ENCODE measurements at regions not wholly inside any gene's neighbourhood (a gene's known extent, or its start where the extent isn't known, plus 50 kb on each side); places are given as distances from the start of the nearest gene placed in this dataset.
"Not testable (repeated sequence)": the region's sequence is repeated elsewhere in the genome, so short reads cannot be mapped to it uniquely, and the experiment has no call there.

DNA sequence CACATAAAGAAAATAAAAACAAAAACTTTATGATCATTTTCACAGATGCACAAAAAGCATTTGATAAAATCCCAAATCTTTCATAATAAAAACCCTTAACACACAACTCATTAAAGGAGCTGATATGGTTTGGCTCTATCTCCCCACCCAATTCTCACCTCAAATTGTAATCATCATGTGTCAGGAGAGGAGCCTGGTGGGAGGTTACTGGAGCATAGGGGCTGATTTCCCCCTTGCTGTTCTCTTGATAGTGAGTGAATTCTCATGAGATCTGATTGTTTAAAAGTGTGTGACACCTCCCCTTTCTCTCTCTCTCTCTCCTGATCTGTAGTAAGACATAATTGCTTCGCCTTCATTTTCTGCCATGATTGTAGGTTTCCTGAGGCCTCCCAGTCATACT, 790.7 kb downstream of the C12orf50 start:
- Mint-ChIP-seq H3K4me1 (no peaks in the 10 kb centered on the region), H3K27ac (no peak overlapping the region), H3K4me3 (no peak overlapping the region), H3K9me3 (no peaks in the 10 kb centered on the region), H3K36me3 (no peaks in the 10 kb centered on the region), H3K27me3 (no peaks in the 10 kb centered on the region)
- ATAC-seq (ENCODE audit: low read depth) (no peak), DNase-seq (ENCODE audit: low spot score in 2 of 2) (no peak)

DNA sequence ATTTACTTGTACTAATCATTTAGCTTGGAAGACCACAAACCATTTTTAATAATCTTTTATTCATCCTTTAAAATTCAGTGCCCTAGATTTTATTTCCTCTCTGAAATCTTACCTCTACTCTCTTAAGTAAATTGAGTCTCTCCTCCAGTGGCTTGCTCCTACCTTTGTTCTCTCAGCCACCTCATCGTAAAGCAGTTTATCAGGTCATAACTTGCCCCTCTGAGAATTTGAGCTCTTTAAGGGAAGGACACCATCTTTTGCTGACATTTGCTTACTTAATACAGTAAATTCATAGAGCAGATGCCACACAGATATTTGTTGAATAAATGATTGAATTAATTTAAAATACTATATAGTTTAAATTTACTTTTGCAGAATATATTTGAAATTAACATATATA, 794.3 kb downstream of the C12orf50 start:
- no peak overlapping the region for H3K4me3 Mint-ChIP-seq
- H3K27me3 Mint-ChIP-seq = no peaks in the 10 kb centered on the region
- H3K4me1 Mint-ChIP-seq = no peaks in the 10 kb centered on the region
- DNase-seq (ENCODE audit: low spot score in 2 of 2) (no peak), ATAC-seq (ENCODE audit: low read depth) (no peak)
- no peak overlapping the region for H3K27ac Mint-ChIP-seq
- H3K9me3 Mint-ChIP-seq = no peaks in the 10 kb centered on the region
- H3K36me3 Mint-ChIP-seq = no peaks in the 10 kb centered on the region

DNA sequence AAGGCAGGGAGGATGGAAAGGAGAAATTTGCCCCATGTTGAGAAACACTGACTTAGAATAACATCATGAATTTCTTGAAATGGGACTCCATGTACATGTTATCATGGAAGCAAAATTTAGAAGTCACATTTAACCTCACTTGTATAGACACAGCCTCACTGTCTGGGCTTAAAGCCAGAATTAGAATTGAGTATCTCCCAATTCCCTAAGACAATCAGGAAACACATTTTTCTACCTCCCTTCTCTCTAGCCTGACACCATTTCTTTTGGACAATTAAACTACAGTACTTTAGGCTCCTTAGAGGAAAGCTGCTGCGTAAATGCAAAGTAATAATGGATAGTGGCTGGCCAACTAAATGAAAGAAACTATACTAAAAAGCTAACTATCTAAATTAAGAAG, 795.5 kb downstream of the C12orf50 start:
- H3K27me3 Mint-ChIP-seq = no peaks in the 10 kb centered on the region
- H3K9me3 Mint-ChIP-seq = no peaks in the 10 kb centered on the region
- no peaks in the 10 kb centered on the region for H3K4me1 Mint-ChIP-seq
- no peak overlapping the region for H3K27ac Mint-ChIP-seq
- H3K4me3 Mint-ChIP-seq = no peak overlapping the region
- ATAC-seq (ENCODE audit: low read depth) (no peak), DNase-seq (ENCODE audit: low spot score in 2 of 2) (no peak)
- no peaks in the 10 kb centered on the region for H3K36me3 Mint-ChIP-seq

DNA sequence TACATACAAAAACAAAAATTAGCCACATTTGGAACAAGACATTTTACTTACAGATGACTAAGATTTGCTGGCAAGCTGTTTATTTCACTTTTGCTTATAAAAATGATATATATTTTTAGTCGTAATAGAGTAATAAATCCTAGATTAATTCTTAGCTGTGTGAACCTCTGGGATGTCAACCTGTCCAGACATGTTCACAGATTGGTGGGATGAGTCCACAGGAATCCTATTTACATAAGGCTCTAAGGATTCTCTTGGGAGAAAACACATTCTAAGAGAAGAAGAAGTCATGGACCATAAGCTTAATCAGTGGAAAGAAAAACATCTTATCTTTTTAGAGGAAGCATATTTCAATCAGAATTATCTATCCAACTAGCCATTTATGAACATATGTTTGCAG, 797.4 kb downstream of the C12orf50 start:
- no peaks in the 10 kb centered on the region for H3K4me1 Mint-ChIP-seq
- H3K9me3 Mint-ChIP-seq = no peaks in the 10 kb centered on the region
- no peaks in the 10 kb centered on the region for H3K27me3 Mint-ChIP-seq
- no peak overlapping the region for H3K4me3 Mint-ChIP-seq
- ATAC-seq (ENCODE audit: low read depth) = no peak
- H3K27ac Mint-ChIP-seq = no peak overlapping the region
- H3K36me3 Mint-ChIP-seq = no peaks in the 10 kb centered on the region
- DNase-seq (ENCODE audit: low spot score in 2 of 2) = no peak

DNA sequence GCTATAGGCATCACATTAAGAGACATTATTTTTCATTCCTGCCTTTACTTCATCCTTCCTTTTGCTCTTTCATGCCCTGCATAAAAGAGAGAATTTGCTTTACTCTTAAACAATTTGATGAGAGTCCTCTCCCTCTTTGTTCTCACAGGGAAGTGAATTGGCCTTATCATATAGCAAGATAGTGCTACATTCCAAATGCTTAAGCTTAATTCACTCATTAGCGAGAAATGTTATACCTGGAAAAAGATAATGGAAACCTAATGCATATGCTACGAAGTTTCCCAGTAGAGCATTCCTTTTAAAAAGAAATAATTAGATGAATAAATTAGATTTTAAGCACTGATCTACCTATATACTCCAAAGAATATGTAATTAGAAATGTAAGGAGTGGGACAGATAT, 798.8 kb downstream of the C12orf50 start:
- DNase-seq (ENCODE audit: low spot score in 2 of 2) (no peak), ATAC-seq (ENCODE audit: low read depth) (no peak)
- no peaks in the 10 kb centered on the region for H3K9me3 Mint-ChIP-seq
- no peak overlapping the region for H3K27ac Mint-ChIP-seq
- H3K4me1 Mint-ChIP-seq = no peaks in the 10 kb centered on the region
- no peaks in the 10 kb centered on the region for H3K27me3 Mint-ChIP-seq
- no peak overlapping the region for H3K4me3 Mint-ChIP-seq
- no peaks in the 10 kb centered on the region for H3K36me3 Mint-ChIP-seq

DNA sequence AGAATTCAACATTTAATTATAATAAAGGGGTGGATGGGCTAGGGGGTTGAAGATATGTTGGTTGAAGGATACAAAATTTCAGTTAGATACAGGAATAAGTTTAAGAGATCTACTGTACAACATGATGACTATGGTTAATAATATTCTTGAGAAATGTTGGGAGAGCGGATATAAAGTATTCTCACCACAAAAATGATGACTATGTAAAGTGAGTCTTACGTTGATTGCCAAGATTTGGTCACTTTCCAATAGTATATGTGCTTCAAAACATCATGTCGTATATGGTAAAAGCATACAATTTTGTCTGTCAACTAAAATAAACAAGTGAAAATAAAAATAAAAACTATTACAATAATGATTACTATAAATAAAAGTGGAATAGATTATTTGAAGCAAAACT, 802.0 kb downstream of the C12orf50 start:
- no peak overlapping the region for H3K27ac Mint-ChIP-seq
- H3K9me3 Mint-ChIP-seq = no peaks in the 10 kb centered on the region
- no peaks in the 10 kb centered on the region for H3K36me3 Mint-ChIP-seq
- no peaks in the 10 kb centered on the region for H3K4me1 Mint-ChIP-seq
- no peaks in the 10 kb centered on the region for H3K27me3 Mint-ChIP-seq
- no peak overlapping the region for H3K4me3 Mint-ChIP-seq
- DNase-seq (ENCODE audit: low spot score in 2 of 2) = no peak
- ATAC-seq (ENCODE audit: low read depth) = no peak

DNA sequence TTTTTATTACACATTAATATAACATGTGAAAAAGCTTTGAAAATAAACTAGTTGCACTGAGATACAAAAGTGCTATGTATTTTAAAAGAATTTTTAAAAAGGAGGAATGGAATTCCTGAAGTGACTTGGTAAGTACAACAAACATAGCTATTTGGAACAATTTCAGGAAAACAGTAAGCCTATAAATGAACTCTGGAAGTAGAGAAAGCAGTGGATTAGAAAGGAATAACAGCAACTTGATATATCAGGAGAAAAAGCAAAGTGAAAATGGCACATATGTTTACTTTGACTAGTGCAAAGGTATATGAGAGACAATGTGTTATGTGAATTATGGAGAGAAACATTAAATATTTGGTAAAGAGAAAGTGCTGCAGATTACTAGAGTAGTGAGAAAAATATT, 811.7 kb downstream of the C12orf50 start:
- no peak overlapping the region for H3K27ac Mint-ChIP-seq
- ATAC-seq (ENCODE audit: low read depth) = no peak
- no peaks in the 10 kb centered on the region for H3K27me3 Mint-ChIP-seq
- no peak overlapping the region for H3K4me3 Mint-ChIP-seq
- H3K9me3 Mint-ChIP-seq = no peaks in the 10 kb centered on the region
- H3K4me1 Mint-ChIP-seq = no peaks in the 10 kb centered on the region
- no peak for DNase-seq (ENCODE audit: low spot score in 2 of 2)
- no peaks in the 10 kb centered on the region for H3K36me3 Mint-ChIP-seq

DNA sequence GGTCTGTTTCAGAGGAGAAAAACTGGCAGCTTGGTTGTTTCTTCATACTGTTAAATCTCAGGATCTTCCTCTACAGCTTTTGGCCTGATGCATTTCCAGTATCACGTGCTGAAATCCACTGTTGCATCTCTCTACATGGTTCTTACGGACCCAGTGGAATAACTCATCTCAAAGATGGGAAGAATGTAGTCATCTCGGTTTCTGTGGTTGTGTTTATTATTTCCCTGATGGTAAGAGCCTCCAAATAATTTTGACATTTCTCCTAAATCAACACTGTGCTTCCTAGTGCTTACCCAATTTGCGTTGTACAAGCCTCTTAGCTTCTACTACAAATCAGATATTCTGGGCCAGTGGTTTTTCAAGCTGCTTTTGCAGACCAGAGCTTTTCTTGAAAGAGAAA, 812.8 kb downstream of the C12orf50 start:
- Mint-ChIP-seq H3K27me3 (no peaks in the 10 kb centered on the region), H3K4me1 (no peaks in the 10 kb centered on the region), H3K36me3 (no peaks in the 10 kb centered on the region), H3K9me3 (no peaks in the 10 kb centered on the region), H3K27ac (no peak overlapping the region), H3K4me3 (no peak overlapping the region)
- no peak for DNase-seq (ENCODE audit: low spot score in 2 of 2)
- no peak for ATAC-seq (ENCODE audit: low read depth)

DNA sequence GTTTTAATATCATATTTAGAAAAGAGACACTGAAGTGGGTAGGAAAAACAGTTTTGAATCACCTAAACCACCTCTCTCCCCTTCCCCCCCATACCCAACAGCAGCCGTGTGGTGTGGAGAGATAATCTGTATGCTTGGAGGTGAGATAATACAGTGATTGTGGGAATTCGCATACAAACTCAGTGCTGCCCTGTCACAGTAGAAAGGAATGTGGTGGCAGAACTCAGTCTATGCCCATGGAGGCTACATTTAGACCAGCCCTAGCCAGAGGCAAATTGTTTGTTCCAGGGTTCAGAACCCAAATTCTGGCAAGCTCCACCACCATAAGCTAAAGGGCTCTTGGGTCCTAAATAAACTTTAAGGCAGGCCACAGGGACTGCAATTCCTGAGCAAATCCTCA, 827.0 kb downstream of the C12orf50 start:
- no peak for DNase-seq (ENCODE audit: low spot score in 2 of 2)
- Mint-ChIP-seq H3K9me3 (peaks cover 7% of the 10 kb centered on the region), H3K4me1 (no peaks in the 10 kb centered on the region), H3K27me3 (no peaks in the 10 kb centered on the region), H3K4me3 (no peak overlapping the region), H3K36me3 (no peaks in the 10 kb centered on the region), H3K27ac (no peak overlapping the region)
- no peak for ATAC-seq (ENCODE audit: low read depth)

DNA sequence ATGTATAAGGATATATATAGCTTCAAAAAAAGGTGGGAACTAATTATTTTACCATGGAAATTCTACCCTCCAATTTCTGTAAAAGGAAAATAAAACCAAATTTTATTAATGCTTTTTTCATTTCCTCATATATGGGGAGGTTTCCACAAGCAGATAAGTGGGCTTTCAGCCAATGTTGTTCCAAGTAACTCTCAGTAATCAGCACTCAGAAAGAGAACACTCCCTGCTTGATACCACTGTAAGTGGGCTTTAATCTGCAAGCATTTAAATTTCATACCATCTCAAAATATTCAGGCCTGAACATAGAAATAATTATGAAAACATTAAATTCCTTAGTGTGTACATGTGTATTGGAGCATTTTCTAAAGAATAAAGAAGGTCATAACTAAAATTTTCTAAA, 827.6 kb downstream of the C12orf50 start:
- no peaks in the 10 kb centered on the region for H3K27me3 Mint-ChIP-seq
- H3K27ac Mint-ChIP-seq = no peak overlapping the region
- peaks cover 4% of the 10 kb centered on the region for H3K9me3 Mint-ChIP-seq
- H3K36me3 Mint-ChIP-seq = no peaks in the 10 kb centered on the region
- H3K4me1 Mint-ChIP-seq = no peaks in the 10 kb centered on the region
- no peak for DNase-seq (ENCODE audit: low spot score in 2 of 2)
- H3K4me3 Mint-ChIP-seq = no peak overlapping the region
- no peak for ATAC-seq (ENCODE audit: low read depth)

DNA sequence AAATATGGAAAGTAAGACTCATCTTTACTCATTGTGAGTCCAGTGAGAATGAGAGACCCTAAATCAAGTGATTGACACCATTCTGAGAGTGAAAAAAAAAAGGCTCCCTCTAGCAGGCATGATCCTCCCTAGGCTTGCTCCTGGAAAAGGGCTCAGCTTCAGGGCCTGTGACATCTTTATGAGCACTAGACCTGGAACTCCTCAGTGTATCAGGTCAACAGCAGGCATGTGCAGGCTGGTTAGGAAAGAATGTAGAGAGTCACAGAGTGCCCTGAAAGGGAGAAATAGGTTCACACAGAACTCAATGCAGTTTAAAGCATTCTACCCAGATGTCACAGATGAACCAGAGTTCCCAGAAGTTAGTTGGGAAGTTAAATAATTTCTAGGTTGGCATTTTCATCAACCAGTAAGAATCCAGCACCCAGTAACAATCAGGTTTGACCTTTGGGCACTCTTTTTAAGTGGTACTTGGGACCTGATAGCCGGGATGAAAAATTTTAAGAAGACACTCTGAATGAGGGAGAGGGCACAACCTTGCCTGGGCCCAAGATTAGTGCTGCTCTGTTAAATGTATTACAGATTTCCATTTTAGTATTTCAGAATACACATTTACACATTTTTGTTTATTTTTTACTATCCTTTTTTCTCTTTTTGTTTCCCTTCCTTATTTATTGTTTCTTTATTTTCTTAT, 828.8 kb downstream of the C12orf50 start:
- no peaks in the 10 kb centered on the region for H3K4me1 Mint-ChIP-seq
- H3K9me3 Mint-ChIP-seq = peaks cover 4% of the 10 kb centered on the region
- no peak for DNase-seq (ENCODE audit: low spot score in 2 of 2)
- H3K4me3 Mint-ChIP-seq = no peak overlapping the region
- H3K27me3 Mint-ChIP-seq = no peaks in the 10 kb centered on the region
- no peaks in the 10 kb centered on the region for H3K36me3 Mint-ChIP-seq
- no peak for ATAC-seq (ENCODE audit: low read depth)
- H3K27ac Mint-ChIP-seq = no peak overlapping the region

DNA sequence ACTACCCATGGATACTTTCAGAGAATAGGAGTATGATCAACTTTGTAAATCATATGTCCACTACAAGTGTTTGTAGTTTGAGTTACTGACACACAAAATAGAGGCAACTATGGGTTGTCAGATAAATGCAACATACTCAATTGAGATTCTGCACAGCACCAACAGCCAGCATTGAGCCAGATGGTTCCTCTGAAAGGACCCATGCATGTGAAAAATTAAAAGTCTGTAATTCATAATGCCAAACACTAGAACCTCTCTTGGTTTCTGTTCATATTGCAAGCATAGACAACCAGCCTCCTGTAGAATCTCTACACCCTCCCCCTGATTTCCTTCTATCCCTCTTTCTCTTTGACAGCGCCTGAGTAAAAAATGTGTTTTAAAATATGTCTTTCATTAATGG, 831.0 kb downstream of the C12orf50 start:
- no peaks in the 10 kb centered on the region for H3K4me1 Mint-ChIP-seq
- H3K9me3 Mint-ChIP-seq = peaks cover 2% of the 10 kb centered on the region
- no peaks in the 10 kb centered on the region for H3K36me3 Mint-ChIP-seq
- no peaks in the 10 kb centered on the region for H3K27me3 Mint-ChIP-seq
- no peak for DNase-seq (ENCODE audit: low spot score in 2 of 2)
- no peak overlapping the region for H3K4me3 Mint-ChIP-seq
- H3K27ac Mint-ChIP-seq = no peak overlapping the region
- no peak for ATAC-seq (ENCODE audit: low read depth)

DNA sequence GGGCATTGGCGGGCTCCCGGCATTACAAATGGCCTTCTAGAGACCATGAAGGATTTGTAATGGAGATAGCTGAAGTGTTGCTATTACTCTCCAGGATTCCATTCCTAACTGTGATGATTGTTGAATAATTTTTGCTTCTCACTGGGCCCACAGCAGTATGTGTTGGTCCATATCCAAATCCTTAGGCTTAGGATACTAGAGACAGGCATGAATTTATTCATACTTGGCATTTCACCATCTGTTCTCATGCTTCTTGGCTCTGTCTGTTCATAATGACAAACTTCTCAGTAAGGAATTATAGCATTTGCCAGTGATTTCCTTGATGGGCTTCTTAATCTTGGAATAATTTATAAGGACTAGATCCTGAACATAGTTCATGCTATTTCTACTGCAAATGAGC, 832.9 kb downstream of the C12orf50 start:
- H3K36me3 Mint-ChIP-seq = no peaks in the 10 kb centered on the region
- H3K4me3 Mint-ChIP-seq = no peak overlapping the region
- no peak overlapping the region for H3K27ac Mint-ChIP-seq
- no peaks in the 10 kb centered on the region for H3K27me3 Mint-ChIP-seq
- ATAC-seq (ENCODE audit: low read depth) (no peak), DNase-seq (ENCODE audit: low spot score in 2 of 2) (no peak)
- H3K9me3 Mint-ChIP-seq = no peaks in the 10 kb centered on the region
- H3K4me1 Mint-ChIP-seq = no peaks in the 10 kb centered on the region

DNA sequence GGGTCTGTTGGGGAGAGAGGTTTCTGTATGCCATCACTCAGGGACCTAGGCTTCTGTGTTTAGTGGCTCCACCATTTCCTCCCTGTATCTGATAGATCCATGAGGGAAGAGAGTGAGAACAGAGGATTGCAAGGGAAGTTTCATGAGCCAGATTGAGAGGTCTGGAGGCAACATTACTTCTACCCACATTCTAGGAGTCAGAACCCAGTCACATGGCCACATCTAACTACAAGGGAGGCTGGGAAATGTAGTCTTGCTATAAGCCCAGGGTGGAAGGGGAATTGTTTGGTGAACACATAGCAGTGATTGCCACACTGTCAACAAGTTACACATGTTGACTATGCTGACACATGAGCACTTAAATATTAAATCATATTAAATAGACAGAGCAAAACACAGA, 834.8 kb downstream of the C12orf50 start:
- not testable (repeated sequence) for ATAC-seq (ENCODE audit: low read depth); H3K27me3 Mint-ChIP-seq; H3K27ac Mint-ChIP-seq; H3K4me3 Mint-ChIP-seq; H3K36me3 Mint-ChIP-seq; H3K4me1 Mint-ChIP-seq; H3K9me3 Mint-ChIP-seq; DNase-seq (ENCODE audit: low spot score in 2 of 2)

DNA sequence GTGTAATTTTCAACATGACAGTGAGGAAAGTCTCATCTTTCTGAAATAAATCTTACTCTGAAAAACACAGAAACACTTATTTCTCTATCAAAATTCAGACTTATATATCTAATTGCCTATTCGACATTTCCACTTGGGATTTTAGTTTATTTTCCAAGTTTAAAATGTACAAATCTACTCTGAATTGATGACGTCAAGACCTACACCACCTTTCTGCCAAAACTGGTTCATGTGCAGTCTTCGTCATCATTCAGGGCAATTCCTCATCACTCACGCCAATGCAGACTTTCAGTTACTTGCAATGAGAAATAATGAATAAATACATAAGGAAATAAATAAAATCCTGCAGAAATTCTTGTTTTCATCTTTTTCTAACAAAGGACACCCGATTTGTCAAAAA, 843.8 kb downstream of the C12orf50 start:
- H3K27me3 Mint-ChIP-seq = no peaks in the 10 kb centered on the region
- H3K27ac Mint-ChIP-seq = no peak overlapping the region
- H3K9me3 Mint-ChIP-seq = peaks cover 2% of the 10 kb centered on the region
- no peak overlapping the region for H3K4me3 Mint-ChIP-seq
- H3K4me1 Mint-ChIP-seq = no peaks in the 10 kb centered on the region
- no peaks in the 10 kb centered on the region for H3K36me3 Mint-ChIP-seq
- ATAC-seq (ENCODE audit: low read depth) = no peak
- DNase-seq (ENCODE audit: low spot score in 2 of 2) = no peak

All from memory B cell (primary cell).